H1 (cell line): ENCODE measurements at regions not wholly inside any gene's neighbourhood (a gene's known extent, or its start where the extent isn't known, plus 50 kb on each side); places are given as distances from the start of the nearest gene placed in this dataset.

Experiments used
- CTCF ChIA-PET: fragments of 300-600 bp; sonication (Branson Sonifier 250); formaldehyde crosslinking; loops from one replicate; lab custom pipeline; 2021; ENCODE audit not compliant: partially characterized antibody; lab: Charles Lee
- POLR2A ChIA-PET: fragments of 300-600 bp; sonication (Branson Sonifier 250); formaldehyde crosslinking; loops from one replicate; lab custom pipeline; 2021; ENCODE audit warnings: inconsistent platforms; ENCODE audit not compliant: partially characterized antibody; lab: Charles Lee
- DNase-seq, 2 experiments: peaks; one replicate each; pipeline versions ENCODE4 v3.0.0 to v3.0.0-alpha.2; 2010 to 2022; ENCODE audit warnings: low spot score in 2 of 2, low read depth in 1 of 2, mixed read lengths in 1 of 2
- FAIRE-seq: peaks from 2 replicates; lab custom pipeline; 2011; peaks lifted over from hg19 to GRCh38; lab: Jason Lieb, UNC
- H2AFZ ChIP-seq: 2 replicates; pipeline ENCODE4 v1.8.1; 2012; ENCODE audit warnings: low read length, inconsistent platforms
- H2AK5ac ChIP-seq: 2 replicates; pipeline ENCODE4 v1.6.1; 2013; ENCODE audit warnings: low read depth, low read length
- H2BK120ac ChIP-seq: replicated peaks from 2 replicates; pipeline ENCODE3; 2013; ENCODE audit warnings: low read depth, low read length, inconsistent platforms
- H2BK12ac ChIP-seq: 2 replicates; pipeline ENCODE4 v1.6.1; 2013; ENCODE audit warnings: low read depth, low read length
- H2BK15ac ChIP-seq: 2 replicates; pipeline ENCODE4 v1.6.1; 2013; ENCODE audit warnings: low read length
- H2BK20ac ChIP-seq: 2 replicates; pipeline ENCODE4 v1.6.1; 2013; ENCODE audit warnings: low read length
- H2BK5ac ChIP-seq: 2 replicates; pipeline ENCODE4 v1.6.1; 2013; ENCODE audit warnings: low read depth, low read length
- H3K14ac ChIP-seq: 2 replicates; pipeline ENCODE4 v1.6.1; 2013; ENCODE audit warnings: inconsistent platforms; ENCODE audit not compliant: insufficient read length
- H3K18ac ChIP-seq: 2 replicates; pipeline ENCODE4 v1.6.1; 2013; ENCODE audit warnings: low read length; ENCODE audit errors: extremely low read depth
- H3K23ac ChIP-seq: 2 replicates; pipeline ENCODE4 v1.6.1; 2013; ENCODE audit warnings: inconsistent platforms; ENCODE audit not compliant: insufficient read length
- H3K23me2 ChIP-seq: 2 replicates; pipeline ENCODE4 v1.6.1; 2013; ENCODE audit warnings: low read depth, low read length
- H3K27ac ChIP-seq: 2 replicates; pipeline ENCODE4 v1.6.1; 2011; ENCODE audit warnings: low read depth, low read length, inconsistent platforms
- H3K27me3 ChIP-seq, 4 experiments: replicated peaks in 1 of 4; 1 replicate in 1 of 4; 2 replicates in 3 of 4; pipeline versions ENCODE4 v1.6.1 to v1.8.1; 2011 to 2013; ENCODE audit warnings: low read length in 3 of 4, mild to moderate bottlenecking in 3 of 4, inconsistent platforms in 2 of 4, mixed read lengths in 2 of 4, moderate library complexity in 1 of 4; ENCODE audit not compliant: control insufficient read depth in 3 of 4, insufficient read depth in 3 of 4; ENCODE audit errors: extremely low read depth in 1 of 4
- H3K36me3 ChIP-seq, 4 experiments: 2 replicates each; pipeline versions ENCODE4 v1.6.1 to v1.8.1; 2011 to 2013; ENCODE audit warnings: mild to moderate bottlenecking in 4 of 4, low read length in 3 of 4, moderate library complexity in 2 of 4, control low read depth in 1 of 4, inconsistent platforms in 1 of 4; ENCODE audit not compliant: insufficient read depth in 4 of 4, control insufficient read depth in 2 of 4
- H3K4ac ChIP-seq: replicated peaks from 2 replicates; pipeline ENCODE3; 2013; ENCODE audit warnings: low read length, low read depth, mixed read lengths, inconsistent platforms; ENCODE audit not compliant: insufficient read length
- H3K4me1 ChIP-seq, 4 experiments: replicated peaks in 1 of 4; 1 replicate in 1 of 4; 2 replicates in 3 of 4; pipeline versions ENCODE4 v1.6.1 to v1.8.1; 2011 to 2013; ENCODE audit warnings: low read length in 3 of 4, inconsistent platforms in 2 of 4, mixed read lengths in 1 of 4; ENCODE audit not compliant: insufficient read depth in 4 of 4, control insufficient read depth in 3 of 4
- H3K4me2 ChIP-seq, 2 experiments: 2 replicates each; pipeline versions ENCODE4 v1.6.1 to v1.8.1; 2011 to 2013; ENCODE audit warnings: low read depth in 2 of 2, low read length in 2 of 2, control low read depth in 1 of 2, inconsistent platforms in 1 of 2, mild to moderate bottlenecking in 1 of 2; ENCODE audit not compliant: insufficient read depth in 1 of 2
- H3K4me3 ChIP-seq, 4 experiments: fragments of 200-600, 300-600 bp in 1 of 4; sonication (generic), shearing (Covaris generic), sonication (Bioruptor Twin) in 1 of 4; 2 replicates each; pipeline versions ENCODE4 v1.5.1 to v1.8.1; 2011 to 2016; ENCODE audit warnings: low read length in 4 of 4, low read depth in 3 of 4, control low read depth in 2 of 4, inconsistent platforms in 2 of 4, mild to moderate bottlenecking in 2 of 4, mixed read lengths in 1 of 4, moderate library complexity in 1 of 4; ENCODE audit not compliant: insufficient read depth in 2 of 4; ENCODE audit errors: extremely low read depth in 1 of 4
- H3K56ac ChIP-seq: replicated peaks from 2 replicates; pipeline ENCODE3; 2013; ENCODE audit warnings: low read depth, mild to moderate bottlenecking, mixed read lengths, low read length, inconsistent platforms; ENCODE audit not compliant: insufficient read length
- H3K79me1 ChIP-seq: 2 replicates; pipeline ENCODE4 v1.6.1; 2013; ENCODE audit warnings: low read depth, low read length, control low read depth
- H3K79me2 ChIP-seq, 2 experiments: 2 replicates each; pipeline versions ENCODE4 v1.6.1 to v1.8.1; 2012 to 2013; ENCODE audit warnings: low read length in 2 of 2, mild to moderate bottlenecking in 2 of 2, inconsistent platforms in 1 of 2; ENCODE audit not compliant: insufficient read depth in 2 of 2, control insufficient read depth in 1 of 2
- H3K9ac ChIP-seq, 4 experiments: replicated peaks in 1 of 4; 1 replicate in 1 of 4; 2 replicates in 3 of 4; pipeline versions ENCODE4 v1.6.1 to v1.8.1; 2011 to 2013; ENCODE audit warnings: low read depth in 3 of 4, low read length in 3 of 4, control low read depth in 2 of 4, mild to moderate bottlenecking in 2 of 4, moderate library complexity in 2 of 4, inconsistent platforms in 1 of 4; ENCODE audit errors: extremely low read depth in 1 of 4
- H3K9me3 ChIP-seq, 2 experiments: 2 replicates each; pipeline versions ENCODE4 v1.6.1 to v1.8.1; 2012 to 2013; ENCODE audit warnings: mild to moderate bottlenecking in 2 of 2, moderate library complexity in 2 of 2, control low read depth in 1 of 2, inconsistent platforms in 1 of 2, low read depth in 1 of 2, low read length in 1 of 2, mixed read lengths in 1 of 2; ENCODE audit not compliant: insufficient read depth in 2 of 2
- H4K20me1 ChIP-seq, 2 experiments: replicated peaks in 1 of 2; 2 replicates each; pipeline versions ENCODE3 to v1.8.1; 2011 to 2013; ENCODE audit warnings: inconsistent platforms in 2 of 2, low read length in 2 of 2, mild to moderate bottlenecking in 1 of 2; ENCODE audit not compliant: insufficient read depth in 2 of 2, control insufficient read depth in 1 of 2
- H4K5ac ChIP-seq: 2 replicates; pipeline ENCODE4 v1.6.1; 2013; ENCODE audit warnings: low read length, low read depth, mixed read lengths, inconsistent platforms; ENCODE audit not compliant: insufficient read length
- H4K8ac ChIP-seq: 2 replicates; pipeline ENCODE4 v1.8.0; 2013; ENCODE audit warnings: mild to moderate bottlenecking, moderate library complexity, low read length, inconsistent platforms; ENCODE audit not compliant: insufficient read depth; ENCODE audit errors: extremely low read depth
- H4K91ac ChIP-seq: replicated peaks from 2 replicates; pipeline ENCODE3; 2013; ENCODE audit warnings: low read length, mixed read lengths, inconsistent platforms; ENCODE audit not compliant: insufficient read length
- E2F6 ChIP-seq: IDR thresholded peaks from 2 replicates; pipeline ENCODE4 v1.6.1; 2012; ENCODE audit warnings: inconsistent platforms
- MAFK ChIP-seq: IDR thresholded peaks from 2 replicates; pipeline ENCODE4 v1.6.1; 2012; ENCODE audit warnings: low read depth, mild to moderate bottlenecking, improper control_type of control experiment, low read length

GRCh38 chr4:22313976-22314375 lies 201.9 kb downstream of the ADGRA3 start:
- Histone ChIP-seq H3K56ac (no peak overlapping the region), H3K4me2 (no peak overlapping the region), H3K18ac (no peak overlapping the region), H2AFZ (no peak overlapping the region), H3K14ac (no peak overlapping the region), H3K4me3 (no peak overlapping the region), H3K79me1 (no peaks in the 10 kb centered on the region), H3K79me2 (no peaks in the 10 kb centered on the region), H2AK5ac (no peak overlapping the region), H4K8ac (no peak overlapping the region), H3K27ac (no peak overlapping the region), H3K9ac (no peak overlapping the region), H2BK15ac (no peak overlapping the region), H2BK120ac (no peak overlapping the region), H3K4ac (no peak overlapping the region), H2BK5ac (no peak overlapping the region), H4K20me1 (no peaks in the 10 kb centered on the region), H3K23ac (no peak overlapping the region), H4K91ac (no peak overlapping the region), H3K9me3 (no peaks in the 10 kb centered on the region), H3K27me3 (no peaks in the 10 kb centered on the region), H2BK12ac (no peak overlapping the region), H4K5ac (no peak overlapping the region), H3K36me3 (no peaks in the 10 kb centered on the region), H3K23me2 (0 out of 2 replicates have a peak, but pooled peaks cover 1% of the 10 kb centered on the region), H2BK20ac (no peak overlapping the region), H3K4me1 (no peaks in the 10 kb centered on the region)
- DNase-seq (no peak), FAIRE-seq (no peak)
- CTCF ChIA-PET: no interaction called here
- POLR2A ChIA-PET: no interaction called here
- TF ChIP-seq E2F6 (no peak), MAFK (peak; percentile 37; the same call in 1 of the 2 replicates)
